Vagina (tissue), 2 donors: ENCODE measurements at regions not wholly inside any gene's neighbourhood (a gene's known extent, or its start where the extent isn't known, plus 50 kb on each side); places are given as distances from the start of the nearest gene placed in this dataset.

ENCODE experiments used
- CTCF ChIP-seq, 3 experiments: fragments of 450-650 bp in 2 of 3; fragments of 200-600 bp in 1 of 3; sonication (generic) in 1 of 3; IDR thresholded peaks; one replicate each; pipeline ENCODE4 v1.5.1; 2017 to 2019; ENCODE audit warnings: antibody characterized with exemption in 3 of 3, mild to moderate bottlenecking in 2 of 3, moderate library complexity in 2 of 3
- POLR2A ChIP-seq, 2 donors: fragments of 450-650 bp; IDR thresholded peaks; one replicate each; pipeline ENCODE4 v1.6.1; 2017; ENCODE audit warnings: antibody characterized with exemption in 2 of 2, mild to moderate bottlenecking in 2 of 2, moderate library complexity in 2 of 2
- POLR2AphosphoS5 ChIP-seq, 2 donors: sonication (generic); formaldehyde crosslinking; IDR thresholded peaks; one replicate each; pipeline ENCODE4 v1.9.0; 2017; ENCODE audit warnings: antibody characterized with exemption in 2 of 2, mild to moderate bottlenecking in 2 of 2, low read depth in 1 of 2; ENCODE audit not compliant: insufficient read depth in 1 of 2

DNA sequence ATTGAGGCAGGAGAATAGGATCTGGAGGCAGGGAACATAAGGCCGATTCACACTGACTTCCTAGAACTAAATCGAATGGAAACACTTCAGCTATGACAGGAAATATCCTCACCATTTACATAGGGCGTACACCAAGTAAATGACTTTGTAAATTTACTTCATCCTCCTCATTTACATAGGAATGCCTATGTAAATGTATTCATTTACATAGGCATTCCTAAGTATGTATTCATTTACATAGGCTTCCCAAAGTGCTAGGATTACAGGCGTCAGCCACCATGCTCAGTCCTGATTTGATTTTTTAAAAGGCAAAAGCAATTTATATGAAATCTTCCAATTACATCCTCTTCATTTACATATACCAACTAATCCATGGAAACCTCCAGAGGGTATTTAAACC lies 133.1 kb upstream of the RFC3 start:
- TF ChIP-seq POLR2A (IDR thresholded peaks at IDR 0.05) (no peak), CTCF (IDR thresholded peaks at IDR 0.05) (no peak), POLR2AphosphoS5 (IDR thresholded peaks at IDR 0.05; ENCODE audit: insufficient read depth in 1 of 2, low read depth in 1 of 2) (no peak)
